ENCODE measurements at regions not wholly inside any gene's neighbourhood (a gene's known extent, or its start where the extent isn't known, plus 50 kb on each side); places are given as distances from the start of the nearest gene placed in this dataset.
A peak's percentile ranks its signal among the peaks of the same experiment; 100 is the strongest.

DNA sequence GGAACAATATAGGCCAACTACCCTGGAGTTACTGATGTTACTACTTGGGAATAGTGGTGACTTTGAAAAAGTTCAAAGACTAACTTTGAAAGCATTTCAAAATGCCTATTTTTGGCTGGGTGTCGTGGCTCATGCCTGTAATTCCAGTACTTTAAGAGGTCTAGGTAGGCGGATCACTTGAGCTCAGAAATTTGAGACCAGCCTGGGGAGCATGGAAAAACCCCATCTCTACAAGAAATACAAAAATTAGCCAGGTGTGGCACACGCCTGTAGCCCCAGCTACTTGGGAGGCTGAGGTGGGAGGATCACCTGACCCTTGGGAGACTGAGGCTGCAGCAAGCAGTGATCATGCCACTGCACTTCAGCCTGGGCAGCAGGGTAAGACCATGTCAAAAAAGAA lies 105.3 kb downstream of the ARRDC3 start:
- CTCF ChIA-PET = interaction anchor here (0.9 kb wide), 1 partner anchor 10 kb away, joined by 3 read pairs; no protein-coding TSS in a partner anchor

DNA sequence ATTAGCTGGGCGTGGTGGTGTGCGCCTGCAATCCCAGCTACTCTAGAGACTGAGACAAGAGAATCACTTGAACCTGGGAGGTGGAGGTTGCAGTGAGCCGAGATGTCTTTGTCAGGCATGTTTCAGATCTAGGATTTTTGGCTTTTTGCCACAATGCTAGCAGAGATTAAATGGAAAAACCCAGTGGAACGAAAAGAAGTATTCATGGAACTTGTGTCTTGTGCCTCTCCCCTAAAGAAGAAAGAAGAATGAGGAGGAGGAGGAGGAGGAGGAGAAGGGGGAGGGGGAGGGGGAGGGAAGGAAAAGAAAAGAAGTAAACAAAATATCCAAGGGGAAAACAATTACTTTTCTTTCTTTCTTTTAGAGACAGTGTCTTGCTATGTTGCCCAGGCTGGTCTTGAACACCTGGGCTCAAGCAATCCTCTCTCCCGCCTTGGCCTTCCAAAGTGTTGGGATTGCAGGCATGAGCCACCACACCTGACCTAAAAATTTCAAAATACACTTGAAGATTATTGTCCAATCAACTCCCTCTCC lies 106.0 kb downstream of the ARRDC3 start:
- H3K9me3 ChIP-seq (ENCODE audit: control extremely low read depth in 1 of 5, control insufficient read depth in 4 of 5, insufficient read depth in 2 of 5, low read depth in 1 of 5, low read length in 4 of 5) = no peaks in the 10 kb centered on the region
- H3K36me3 ChIP-seq (ENCODE audit: control insufficient read depth in 4 of 4, insufficient read depth in 4 of 4, low read length in 3 of 4) = no peaks in the 10 kb centered on the region
- no peak for DNase-seq
- 100% methylated on average over 3 of the region's 5 CpGs for WGBS (ENCODE audit: insufficient coverage)
- peaks cover 0 to 7% (median 0%) of the 10 kb centered on the region in 5 experiments for H3K27me3 ChIP-seq (replicated peaks in 2 of 5; ENCODE audit: control insufficient read depth in 4 of 5, insufficient read depth in 5 of 5, low read length in 4 of 5)
- ChIA-PET POLR2A (no interaction called here), CTCF (interaction anchor here (0.9 kb wide), 1 partner anchor 9 kb away, joined by 3 read pairs; no protein-coding TSS in a partner anchor)
- no peak overlapping the region for H3K4me3 ChIP-seq (ENCODE audit: control insufficient read depth in 1 of 7, extremely low read depth in 1 of 7, insufficient read depth in 4 of 7, low read depth in 2 of 7, low read length in 6 of 7)
- H3K4me1 ChIP-seq (ENCODE audit: control extremely low read depth in 1 of 4, control insufficient read depth in 4 of 4, insufficient read depth in 4 of 4, low read length in 3 of 4) = peaks cover 0 to 29% (median 24%) of the 10 kb centered on the region in 4 experiments
- H3K27ac ChIP-seq (ENCODE audit: insufficient read depth in 1 of 2, low read depth in 1 of 2, low read length in 2 of 2, poor library complexity in 1 of 2, severe bottlenecking in 2 of 2) = no peak overlapping the region

More for the DNA sequence above, 105.3 kb downstream of the ARRDC3 start:
- POLR2A ChIA-PET = no interaction called here
- 100% methylated on average over 3 of the region's 3 CpGs for WGBS (ENCODE audit: insufficient coverage)
- H3K4me1 ChIP-seq (ENCODE audit: control extremely low read depth in 1 of 4, control insufficient read depth in 4 of 4, insufficient read depth in 4 of 4, low read length in 3 of 4) = peaks cover 0 to 26% (median 24%) of the 10 kb centered on the region in 4 experiments
- no peaks in the 10 kb centered on the region for H3K36me3 ChIP-seq (ENCODE audit: control insufficient read depth in 4 of 4, insufficient read depth in 4 of 4, low read length in 3 of 4)
- no peaks in the 10 kb centered on the region for H3K9me3 ChIP-seq (ENCODE audit: control extremely low read depth in 1 of 5, control insufficient read depth in 4 of 5, insufficient read depth in 2 of 5, low read depth in 1 of 5, low read length in 4 of 5)
- no peak for DNase-seq
- peaks cover 0 to 7% (median 0%) of the 10 kb centered on the region in 5 experiments for H3K27me3 ChIP-seq (replicated peaks in 2 of 5; ENCODE audit: control insufficient read depth in 4 of 5, insufficient read depth in 5 of 5, low read length in 4 of 5)
- no peak overlapping the region for H3K27ac ChIP-seq (ENCODE audit: insufficient read depth in 1 of 2, low read depth in 1 of 2, low read length in 2 of 2, poor library complexity in 1 of 2, severe bottlenecking in 2 of 2)
- no peak overlapping the region for H3K4me3 ChIP-seq (ENCODE audit: control insufficient read depth in 1 of 7, extremely low read depth in 1 of 7, insufficient read depth in 4 of 7, low read depth in 2 of 7, low read length in 6 of 7)

DNA sequence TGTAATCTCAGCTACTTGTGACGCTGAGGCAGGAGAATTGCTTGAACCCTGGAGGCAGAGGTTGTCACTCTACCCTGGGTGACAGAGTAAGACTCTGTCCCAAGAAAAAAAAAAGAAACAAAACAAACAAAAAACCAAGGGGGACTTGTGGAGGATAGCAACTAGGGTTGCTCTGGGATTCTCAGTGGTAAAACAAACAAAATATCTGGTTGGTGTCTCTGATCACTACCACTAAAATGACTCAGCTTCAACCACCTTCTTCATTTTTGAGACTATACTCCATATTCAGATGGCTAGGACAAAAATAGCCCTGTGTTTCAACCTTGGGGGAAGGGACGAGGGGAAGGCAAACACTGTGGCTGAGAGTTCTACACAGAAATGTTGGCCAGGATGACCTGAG lies 110.3 kb downstream of the ARRDC3 start:
- ChIA-PET POLR2A (no interaction called here), CTCF (interaction anchor here (3.7 kb wide), 1 partner anchor 53 kb away, joined by 12 read pairs; no protein-coding TSS in a partner anchor)
- no peaks in the 10 kb centered on the region for H3K36me3 ChIP-seq (ENCODE audit: control insufficient read depth in 4 of 4, insufficient read depth in 4 of 4, low read length in 3 of 4)
- H3K27ac ChIP-seq (ENCODE audit: insufficient read depth in 1 of 2, low read depth in 1 of 2, low read length in 2 of 2, poor library complexity in 1 of 2, severe bottlenecking in 2 of 2) = no peak overlapping the region
- no peak for DNase-seq
- H3K27me3 ChIP-seq (replicated peaks in 2 of 5; ENCODE audit: control insufficient read depth in 4 of 5, insufficient read depth in 5 of 5, low read length in 4 of 5) = peaks cover 0 to 3% (median 0%) of the 10 kb centered on the region in 5 experiments
- peaks cover 0 to 14% (median 0%) of the 10 kb centered on the region in 4 experiments for H3K4me1 ChIP-seq (ENCODE audit: control extremely low read depth in 1 of 4, control insufficient read depth in 4 of 4, insufficient read depth in 4 of 4, low read length in 3 of 4)
- no peak overlapping the region for H3K4me3 ChIP-seq (ENCODE audit: control insufficient read depth in 1 of 7, extremely low read depth in 1 of 7, insufficient read depth in 4 of 7, low read depth in 2 of 7, low read length in 6 of 7)
- no peaks in the 10 kb centered on the region for H3K9me3 ChIP-seq (ENCODE audit: control extremely low read depth in 1 of 5, control insufficient read depth in 4 of 5, insufficient read depth in 2 of 5, low read depth in 1 of 5, low read length in 4 of 5)
- no CpG with 5 or more reads among the region's 2 CpGs for WGBS (ENCODE audit: insufficient coverage)

- Histone ChIP-seq H3K27ac (ENCODE audit: insufficient read depth in 1 of 2, low read depth in 1 of 2, low read length in 2 of 2, poor library complexity in 1 of 2, severe bottlenecking in 2 of 2) (no peak overlapping the region), H3K4me3 (ENCODE audit: control insufficient read depth in 1 of 7, extremely low read depth in 1 of 7, insufficient read depth in 4 of 7, low read depth in 2 of 7, low read length in 6 of 7) (no peak overlapping the region), H3K36me3 (ENCODE audit: control insufficient read depth in 4 of 4, insufficient read depth in 4 of 4, low read length in 3 of 4) (no peaks in the 10 kb centered on the region), H3K4me1 (ENCODE audit: control extremely low read depth in 1 of 4, control insufficient read depth in 4 of 4, insufficient read depth in 4 of 4, low read length in 3 of 4) (peaks cover 0 to 14% (median 0%) of the 10 kb centered on the region in 4 experiments), H3K27me3 (replicated peaks in 2 of 5; ENCODE audit: control insufficient read depth in 4 of 5, insufficient read depth in 5 of 5, low read length in 4 of 5) (no peaks in the 10 kb centered on the region), H3K9me3 (ENCODE audit: control extremely low read depth in 1 of 5, control insufficient read depth in 4 of 5, insufficient read depth in 2 of 5, low read depth in 1 of 5, low read length in 4 of 5) (no peaks in the 10 kb centered on the region)
- ChIA-PET POLR2A (interaction anchor here (0.7 kb wide), 1 partner anchor 110 kb away, joined by 3 read pairs; no protein-coding TSS in a partner anchor), CTCF (interaction anchor here (0.6 to 3.7 kb wide), 6 partner anchors 9 to 90 kb away, joined by 3 to 12 read pairs (median 3); no protein-coding TSS in a partner anchor)
- DNase-seq = no peak
These were observed 111.1 kb downstream of the ARRDC3 start for GRCh38 chr5:91271999-91272398.

GRCh38 chr5:91269198-91269597 lies 113.9 kb downstream of the ARRDC3 start:
- ChIA-PET CTCF (interaction anchor here (1.4 kb wide), 2 partner anchors 11 to 46 kb away, joined by 3 read pairs; no protein-coding TSS in a partner anchor), POLR2A (no interaction called here)
- Histone ChIP-seq H3K27ac (ENCODE audit: insufficient read depth in 1 of 2, low read depth in 1 of 2, low read length in 2 of 2, poor library complexity in 1 of 2, severe bottlenecking in 2 of 2) (no peak overlapping the region), H3K4me1 (ENCODE audit: control extremely low read depth in 1 of 4, control insufficient read depth in 4 of 4, insufficient read depth in 4 of 4, low read length in 3 of 4) (peaks cover 0 to 19% (median 4%) of the 10 kb centered on the region in 4 experiments), H3K36me3 (ENCODE audit: control insufficient read depth in 4 of 4, insufficient read depth in 4 of 4, low read length in 3 of 4) (no peaks in the 10 kb centered on the region), H3K4me3 (ENCODE audit: control insufficient read depth in 1 of 7, extremely low read depth in 1 of 7, insufficient read depth in 4 of 7, low read depth in 2 of 7, low read length in 6 of 7) (no peak overlapping the region), H3K9me3 (ENCODE audit: control extremely low read depth in 1 of 5, control insufficient read depth in 4 of 5, insufficient read depth in 2 of 5, low read depth in 1 of 5, low read length in 4 of 5) (no peaks in the 10 kb centered on the region), H3K27me3 (replicated peaks in 2 of 5; ENCODE audit: control insufficient read depth in 4 of 5, insufficient read depth in 5 of 5, low read length in 4 of 5) (no peaks in the 10 kb centered on the region)
- 100% methylated on average over 2 of the region's 3 CpGs for WGBS (ENCODE audit: insufficient coverage)
- DNase-seq = no peak

DNA sequence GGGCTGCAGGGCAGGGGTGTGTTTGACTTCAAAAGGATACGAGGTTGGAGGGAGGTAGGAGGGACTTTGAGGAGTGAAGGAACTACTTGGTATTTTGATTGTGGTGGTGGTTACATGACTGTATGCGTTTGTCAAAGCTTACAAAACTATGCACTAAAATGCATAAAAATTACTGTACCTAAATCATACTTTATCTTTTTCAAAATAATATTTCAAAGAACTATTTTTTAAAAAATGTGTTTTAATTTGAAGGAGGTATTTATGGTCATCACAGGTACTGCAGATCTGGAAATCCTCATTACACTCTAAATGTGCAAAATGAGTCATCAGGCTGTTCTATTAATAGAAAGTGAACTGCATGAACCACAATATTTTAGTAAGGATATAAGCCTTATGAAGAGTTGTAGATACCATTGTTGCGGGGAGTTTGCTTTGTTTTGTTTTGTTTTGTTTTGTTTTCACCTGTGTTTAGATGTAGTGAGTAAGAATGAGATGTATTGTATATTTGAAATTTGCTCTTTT lies 116.9 kb downstream of the ARRDC3 start:
- H3K36me3 ChIP-seq (ENCODE audit: control insufficient read depth in 4 of 4, insufficient read depth in 4 of 4, low read length in 3 of 4) = no peaks in the 10 kb centered on the region
- ChIA-PET CTCF (no interaction called here), POLR2A (no interaction called here)
- H3K9me3 ChIP-seq (ENCODE audit: control extremely low read depth in 1 of 5, control insufficient read depth in 4 of 5, insufficient read depth in 2 of 5, low read depth in 1 of 5, low read length in 4 of 5) = peaks cover 0 to 3% (median 0%) of the 10 kb centered on the region in 5 experiments
- H3K4me1 ChIP-seq (ENCODE audit: control extremely low read depth in 1 of 4, control insufficient read depth in 4 of 4, insufficient read depth in 4 of 4, low read length in 3 of 4) = peaks cover 0 to 12% (median 4%) of the 10 kb centered on the region in 4 experiments
- H3K27ac ChIP-seq (ENCODE audit: insufficient read depth in 1 of 2, low read depth in 1 of 2, low read length in 2 of 2, poor library complexity in 1 of 2, severe bottlenecking in 2 of 2) = no peak overlapping the region
- no peak overlapping the region for H3K4me3 ChIP-seq (ENCODE audit: control insufficient read depth in 1 of 7, extremely low read depth in 1 of 7, insufficient read depth in 4 of 7, low read depth in 2 of 7, low read length in 6 of 7)
- DNase-seq = peak; percentile 48 to 91 (median 82)
- WGBS (ENCODE audit: insufficient coverage) = 25% methylated on average over 2 of the region's 3 CpGs
- H3K27me3 ChIP-seq (replicated peaks in 2 of 5; ENCODE audit: control insufficient read depth in 4 of 5, insufficient read depth in 5 of 5, low read length in 4 of 5) = no peaks in the 10 kb centered on the region

DNA sequence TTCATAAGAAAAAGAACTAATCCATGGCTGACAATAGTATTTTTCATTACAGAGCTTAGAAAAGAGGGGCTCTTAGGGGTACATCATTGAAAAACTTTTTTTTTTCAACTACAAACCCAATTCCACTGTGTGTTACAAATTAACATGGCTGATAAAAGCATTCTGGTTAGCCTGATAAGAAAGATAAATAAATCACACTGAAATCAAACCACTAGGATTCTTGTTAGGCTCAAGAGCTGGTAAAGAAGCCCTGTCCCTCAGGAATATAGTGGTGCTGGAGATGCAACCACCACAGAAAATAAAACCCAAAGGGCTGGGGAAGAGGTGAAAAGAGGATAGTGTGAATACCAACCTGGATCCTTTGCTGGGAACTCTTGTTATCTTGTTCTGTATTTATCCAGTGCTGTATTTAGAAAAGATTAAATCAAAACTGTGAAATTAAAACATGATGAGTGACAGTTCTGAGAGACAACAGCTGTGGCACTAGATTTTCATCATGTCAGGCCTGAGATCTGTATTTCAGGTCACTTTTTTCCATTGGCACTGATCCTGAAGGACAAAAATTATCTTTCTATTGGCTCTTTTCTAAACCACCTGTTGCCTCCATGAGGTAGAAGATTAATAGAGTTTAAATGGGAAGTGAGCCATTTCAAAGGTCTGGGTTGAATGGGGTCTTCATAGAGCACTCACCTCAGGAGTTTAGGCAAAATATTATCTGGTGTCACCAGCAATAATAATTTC lies 118.6 kb downstream of the ARRDC3 start:
- no peak for DNase-seq
- CTCF ChIA-PET = no interaction called here
- H3K9me3 ChIP-seq (ENCODE audit: control extremely low read depth in 1 of 5, control insufficient read depth in 4 of 5, insufficient read depth in 2 of 5, low read depth in 1 of 5, low read length in 4 of 5) = peaks cover 0 to 3% (median 0%) of the 10 kb centered on the region in 5 experiments
- no peak overlapping the region for H3K27ac ChIP-seq (ENCODE audit: insufficient read depth in 1 of 2, low read depth in 1 of 2, low read length in 2 of 2, poor library complexity in 1 of 2, severe bottlenecking in 2 of 2)
- no peak overlapping the region for H3K4me3 ChIP-seq (ENCODE audit: control insufficient read depth in 1 of 7, extremely low read depth in 1 of 7, insufficient read depth in 4 of 7, low read depth in 2 of 7, low read length in 6 of 7)
- H3K36me3 ChIP-seq (ENCODE audit: control insufficient read depth in 4 of 4, insufficient read depth in 4 of 4, low read length in 3 of 4) = no peaks in the 10 kb centered on the region
- POLR2A ChIA-PET = no interaction called here
- H3K27me3 ChIP-seq (replicated peaks in 2 of 5; ENCODE audit: control insufficient read depth in 4 of 5, insufficient read depth in 5 of 5, low read length in 4 of 5) = no peaks in the 10 kb centered on the region
- peaks cover 0 to 11% (median 4%) of the 10 kb centered on the region in 4 experiments for H3K4me1 ChIP-seq (ENCODE audit: control extremely low read depth in 1 of 4, control insufficient read depth in 4 of 4, insufficient read depth in 4 of 4, low read length in 3 of 4)

Data from common myeloid progenitor, CD34-positive (primary cell).